GM18909 (cell line): ENCODE measurements at regions not wholly inside any gene's neighbourhood (a gene's known extent, or its start where the extent isn't known, plus 50 kb on each side); places are given as distances from the start of the nearest gene placed in this dataset.

ENCODE experiments used
- ATAC-seq: cut with Tn5 transposase; IDR thresholded peaks from one replicate; pipeline ENCODE4 v1.9.1; 2021; ENCODE audit warnings: mild to moderate bottlenecking; ENCODE audit not compliant: unreplicated experiment, poor library complexity

- ATAC-seq = no peak
Measured at GRCh38 chr14:97582022-97582421, 784.8 kb downstream of the VRK1 start.

GRCh38 chr14:97584528-97584927 lies 787.3 kb downstream of the VRK1 start:
- ATAC-seq = no peak

GRCh38 chr14:97592341-97592980 lies 795.3 kb downstream of the VRK1 start:
- no peak for ATAC-seq

GRCh38 chr14:97594306-97594705 lies 797.1 kb downstream of the VRK1 start:
- ATAC-seq = no peak

GRCh38 chr14:97602438-97603117 lies 805.4 kb downstream of the VRK1 start:
- no peak for ATAC-seq

GRCh38 chr14:97603201-97603600 lies 806.0 kb downstream of the VRK1 start:
- ATAC-seq = no peak

GRCh38 chr14:97604731-97605130 lies 807.5 kb downstream of the VRK1 start:
- ATAC-seq = no peak

GRCh38 chr14:97618401-97618800 lies 821.2 kb downstream of the VRK1 start:
- ATAC-seq = no peak

- ATAC-seq = no peak
Measured at GRCh38 chr14:97618917-97619690, 821.9 kb downstream of the VRK1 start.

- no peak for ATAC-seq
Measured at GRCh38 chr14:97620066-97620465, 822.9 kb downstream of the VRK1 start.

- no peak for ATAC-seq
Measured at GRCh38 chr14:97624985-97625384, 827.8 kb downstream of the VRK1 start.

- ATAC-seq = no peak
Measured at GRCh38 chr14:97625477-97625876, 828.3 kb downstream of the VRK1 start.

- ATAC-seq = no peak
Measured at GRCh38 chr14:97626088-97626487, 828.9 kb downstream of the VRK1 start.

GRCh38 chr14:97630249-97630648 lies 833.1 kb downstream of the VRK1 start:
- no peak for ATAC-seq

GRCh38 chr14:97633131-97633738 lies 836.1 kb downstream of the VRK1 start:
- ATAC-seq = no peak

- no peak for ATAC-seq
Measured at GRCh38 chr14:97634751-97635150, 837.6 kb downstream of the VRK1 start.

- ATAC-seq = no peak
Measured at GRCh38 chr14:97638864-97639263, 841.7 kb downstream of the VRK1 start.

GRCh38 chr14:97640031-97640430 lies 842.8 kb downstream of the VRK1 start:
- no peak for ATAC-seq

- no peak for ATAC-seq
Measured at GRCh38 chr14:97641827-97642226, 844.6 kb downstream of the VRK1 start.

- ATAC-seq = no peak
Measured at GRCh38 chr14:97642631-97643030, 845.4 kb downstream of the VRK1 start.

GRCh38 chr14:97644365-97644764 lies 847.2 kb downstream of the VRK1 start:
- no peak for ATAC-seq
